Type B pancreatic cell (in vitro differentiated cells): ENCODE measurements at regions not wholly inside any gene's neighbourhood (a gene's known extent, or its start where the extent isn't known, plus 50 kb on each side); places are given as distances from the start of the nearest gene placed in this dataset.

Source experiments
- DNase-seq: peaks from one replicate; pipeline ENCODE4 v3.0.0; 2021; ENCODE audit warnings: mixed read lengths; ENCODE audit not compliant: unreplicated experiment; ENCODE audit errors: extremely low spot score
- H3K27ac Mint-ChIP-seq: 2 replicates; pipeline ENCODE4 v1.8.0; 2021; ENCODE audit warnings: mild to moderate bottlenecking, mixed read lengths
- H3K27me3 Mint-ChIP-seq: 2 replicates; pipeline ENCODE4 v1.8.0; 2021; ENCODE audit warnings: mixed read lengths
- H3K36me3 Mint-ChIP-seq: 2 replicates; pipeline ENCODE4 v1.8.0; 2021; ENCODE audit warnings: mixed read lengths
- H3K4me1 Mint-ChIP-seq: one replicate; pipeline ENCODE4 v1.8.0; 2021; ENCODE audit warnings: mixed read lengths; ENCODE audit not compliant: unreplicated experiment
- H3K4me3 Mint-ChIP-seq: 2 replicates; pipeline ENCODE4 v1.8.0; 2021; ENCODE audit warnings: mild to moderate bottlenecking, mixed read lengths
- H3K9me3 Mint-ChIP-seq: 2 replicates; pipeline ENCODE4 v1.8.0; 2021; ENCODE audit warnings: mixed read lengths
- TF ChIP-seq, protein P1 (sequence below): fragments of 200-600 bp; sonication (generic); conservative IDR thresholded peaks from 2 replicates; pipeline ENCODE4 v1.5.0; 2021; ENCODE audit warnings: antibody characterized with exemption, mild to moderate bottlenecking

DNA sequence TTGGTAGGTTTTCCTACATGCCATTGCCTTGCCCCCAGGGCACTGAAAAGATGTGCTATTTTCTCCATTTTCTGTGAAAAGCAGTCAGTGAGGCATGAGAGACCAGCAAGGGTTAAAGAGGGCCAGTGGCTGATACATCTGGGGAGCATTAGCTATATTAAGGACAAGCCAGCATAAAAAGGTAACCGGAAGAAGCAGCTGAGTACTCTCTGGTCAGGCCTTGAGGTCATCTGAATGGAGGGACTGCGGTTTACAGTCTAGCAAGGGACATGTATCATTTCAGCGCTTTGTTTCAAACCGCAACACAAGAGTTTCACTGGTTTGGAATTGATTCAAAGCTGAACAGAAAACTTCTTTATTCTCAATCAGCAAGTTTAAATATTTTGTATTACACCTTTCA lies 120.4 kb downstream of the EPDR1 start:
- TF ChIP-seq, protein P1, sequence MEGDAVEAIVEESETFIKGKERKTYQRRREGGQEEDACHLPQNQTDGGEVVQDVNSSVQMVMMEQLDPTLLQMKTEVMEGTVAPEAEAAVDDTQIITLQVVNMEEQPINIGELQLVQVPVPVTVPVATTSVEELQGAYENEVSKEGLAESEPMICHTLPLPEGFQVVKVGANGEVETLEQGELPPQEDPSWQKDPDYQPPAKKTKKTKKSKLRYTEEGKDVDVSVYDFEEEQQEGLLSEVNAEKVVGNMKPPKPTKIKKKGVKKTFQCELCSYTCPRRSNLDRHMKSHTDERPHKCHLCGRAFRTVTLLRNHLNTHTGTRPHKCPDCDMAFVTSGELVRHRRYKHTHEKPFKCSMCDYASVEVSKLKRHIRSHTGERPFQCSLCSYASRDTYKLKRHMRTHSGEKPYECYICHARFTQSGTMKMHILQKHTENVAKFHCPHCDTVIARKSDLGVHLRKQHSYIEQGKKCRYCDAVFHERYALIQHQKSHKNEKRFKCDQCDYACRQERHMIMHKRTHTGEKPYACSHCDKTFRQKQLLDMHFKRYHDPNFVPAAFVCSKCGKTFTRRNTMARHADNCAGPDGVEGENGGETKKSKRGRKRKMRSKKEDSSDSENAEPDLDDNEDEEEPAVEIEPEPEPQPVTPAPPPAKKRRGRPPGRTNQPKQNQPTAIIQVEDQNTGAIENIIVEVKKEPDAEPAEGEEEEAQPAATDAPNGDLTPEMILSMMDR, result no peak
- H3K4me3 Mint-ChIP-seq, result no peak overlapping the region
- no peaks in the 10 kb centered on the region for H3K27me3 Mint-ChIP-seq
- no peaks in the 10 kb centered on the region for H3K9me3 Mint-ChIP-seq
- no peak overlapping the region for H3K27ac Mint-ChIP-seq
- H3K36me3 Mint-ChIP-seq, result no peaks in the 10 kb centered on the region
- DNase-seq, result no peak
- peaks cover 11% of the 10 kb centered on the region for H3K4me1 Mint-ChIP-seq

DNA sequence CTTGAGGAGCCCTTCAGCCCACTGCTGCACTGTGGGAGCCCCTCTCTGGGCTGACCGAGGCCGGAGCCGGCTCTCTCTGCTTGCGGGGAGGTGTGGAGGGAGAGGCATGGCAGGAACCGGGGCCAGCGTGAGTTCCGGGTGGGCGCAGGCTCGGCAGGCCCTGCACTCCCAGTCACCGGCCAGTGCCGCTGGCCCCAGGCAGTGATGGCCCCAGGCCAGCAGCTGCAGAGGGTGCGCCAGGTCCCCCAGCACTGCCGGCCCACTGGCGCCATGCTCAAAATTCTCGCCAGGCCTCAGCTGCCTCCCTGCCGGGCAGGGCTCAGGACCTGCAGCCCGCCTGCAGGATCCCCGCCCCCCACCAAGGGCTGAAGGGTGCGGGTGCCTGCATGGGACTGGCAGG lies 128.4 kb upstream of the STARD3NL start:
- Mint-ChIP-seq H3K9me3 (peaks cover 8% of the 10 kb centered on the region), H3K4me3 (no peak overlapping the region), H3K36me3 (no peaks in the 10 kb centered on the region), H3K27me3 (no peaks in the 10 kb centered on the region), H3K4me1 (peaks cover 6% of the 10 kb centered on the region), H3K27ac (no peak overlapping the region)
- DNase-seq, result no peak
- TF ChIP-seq, protein P1, result no peak

- H3K36me3 Mint-ChIP-seq, result no peaks in the 10 kb centered on the region
- H3K4me1 Mint-ChIP-seq, result peaks cover 6% of the 10 kb centered on the region
- DNase-seq, result no peak
- no peaks in the 10 kb centered on the region for H3K27me3 Mint-ChIP-seq
- H3K4me3 Mint-ChIP-seq, result no peak overlapping the region
- H3K27ac Mint-ChIP-seq, result no peak overlapping the region
- peaks cover 8% of the 10 kb centered on the region for H3K9me3 Mint-ChIP-seq
- TF ChIP-seq, protein P1, result no peak
Observed at GRCh38 chr7:38051311-38051710, 126.7 kb upstream of the STARD3NL start.

- Mint-ChIP-seq H3K4me1 (peaks cover 6% of the 10 kb centered on the region), H3K4me3 (no peak overlapping the region), H3K27ac (no peak overlapping the region), H3K36me3 (no peaks in the 10 kb centered on the region), H3K27me3 (no peaks in the 10 kb centered on the region), H3K9me3 (peaks cover 8% of the 10 kb centered on the region)
- DNase-seq, result no peak
- TF ChIP-seq, protein P1, result no peak
Observed at GRCh38 chr7:38051786-38052185, 126.3 kb upstream of the STARD3NL start.

- H3K4me3 Mint-ChIP-seq, result no peak overlapping the region
- TF ChIP-seq, protein P1, result no peak
- no peaks in the 10 kb centered on the region for H3K36me3 Mint-ChIP-seq
- peaks cover 6% of the 10 kb centered on the region for H3K9me3 Mint-ChIP-seq
- H3K4me1 Mint-ChIP-seq, result peaks cover 6% of the 10 kb centered on the region
- H3K27me3 Mint-ChIP-seq, result no peaks in the 10 kb centered on the region
- no peak for DNase-seq
- H3K27ac Mint-ChIP-seq, result no peak overlapping the region
Observed at GRCh38 chr7:38052786-38053185, 125.3 kb upstream of the STARD3NL start.

- Mint-ChIP-seq H3K27me3 (peaks cover 3% of the 10 kb centered on the region), H3K9me3 (no peaks in the 10 kb centered on the region), H3K4me3 (no peak overlapping the region), H3K36me3 (no peaks in the 10 kb centered on the region), H3K4me1 (peaks cover 6% of the 10 kb centered on the region), H3K27ac (no peak overlapping the region)
- TF ChIP-seq, protein P1, result no peak
- no peak for DNase-seq
Observed at GRCh38 chr7:38054199-38054598, 123.8 kb upstream of the STARD3NL start.
